ENCODE measurements at regions not wholly inside any gene's neighbourhood (a gene's known extent, or its start where the extent isn't known, plus 50 kb on each side); places are given as distances from the start of the nearest gene placed in this dataset.
"Not testable (repeated sequence)": the region's sequence is repeated elsewhere in the genome, so short reads cannot be mapped to it uniquely, and the experiment has no call there.

DNA sequence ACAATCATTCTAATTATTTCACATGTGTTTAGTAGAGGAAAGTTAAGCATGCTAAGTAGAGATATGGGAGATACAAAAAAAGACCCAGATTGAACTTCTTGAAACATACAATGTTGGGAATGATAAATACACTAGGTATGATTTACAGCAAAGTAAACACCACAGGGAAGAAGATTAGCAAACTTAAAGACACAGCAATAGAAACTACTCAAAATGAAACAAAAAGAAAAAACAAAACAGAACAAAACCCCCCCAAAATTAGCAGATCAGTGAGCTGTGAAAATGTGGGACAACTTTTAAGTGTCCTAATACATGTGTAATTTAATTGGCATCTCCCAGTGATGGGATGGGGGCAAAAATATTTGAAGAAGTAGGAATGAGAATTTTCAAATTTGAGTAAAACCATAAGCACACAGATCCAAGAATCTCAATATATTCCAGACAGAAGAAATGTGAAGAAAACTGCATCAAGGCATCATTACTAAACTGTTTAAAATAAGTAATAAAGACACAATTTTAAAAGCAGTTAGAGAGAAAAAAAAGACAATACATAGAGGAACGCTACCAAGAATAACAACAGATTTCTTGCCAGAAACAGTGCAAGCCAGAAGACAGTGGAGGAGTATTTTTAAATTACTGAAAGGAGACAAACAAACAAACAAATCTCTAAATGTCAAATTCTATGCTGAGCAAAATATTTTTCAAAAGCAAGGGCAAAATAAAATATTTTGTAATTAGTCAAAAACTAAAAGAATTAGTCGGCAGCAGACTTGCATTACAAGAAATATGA, 473.7 kb downstream of the QKI start:
- no peak for DNase-seq (ENCODE audit: extremely low read depth in 1 of 11, low read depth in 9 of 11, low spot score in 4 of 11)

DNA sequence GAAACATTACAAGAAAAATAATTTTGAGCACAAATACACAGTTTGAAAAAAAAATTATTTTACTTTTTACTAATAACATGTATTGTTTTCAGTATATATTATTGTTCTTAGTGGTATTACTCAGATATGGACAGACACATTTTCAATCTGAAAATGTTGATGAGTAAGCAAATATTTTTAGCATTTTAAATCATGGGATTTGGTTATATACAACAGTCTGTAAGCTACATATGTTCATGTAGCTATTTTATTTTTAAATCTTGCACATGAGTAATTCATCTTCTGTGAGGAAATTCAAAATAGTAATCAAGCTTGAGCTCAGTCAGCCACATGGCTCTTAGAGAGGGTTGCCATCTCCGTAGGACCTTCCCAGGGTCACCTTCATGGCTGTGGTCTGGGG, 471.9 kb downstream of the QKI start:
- DNase-seq (ENCODE audit: extremely low read depth in 1 of 11, low read depth in 9 of 11, low spot score in 4 of 11) = no peak

DNA sequence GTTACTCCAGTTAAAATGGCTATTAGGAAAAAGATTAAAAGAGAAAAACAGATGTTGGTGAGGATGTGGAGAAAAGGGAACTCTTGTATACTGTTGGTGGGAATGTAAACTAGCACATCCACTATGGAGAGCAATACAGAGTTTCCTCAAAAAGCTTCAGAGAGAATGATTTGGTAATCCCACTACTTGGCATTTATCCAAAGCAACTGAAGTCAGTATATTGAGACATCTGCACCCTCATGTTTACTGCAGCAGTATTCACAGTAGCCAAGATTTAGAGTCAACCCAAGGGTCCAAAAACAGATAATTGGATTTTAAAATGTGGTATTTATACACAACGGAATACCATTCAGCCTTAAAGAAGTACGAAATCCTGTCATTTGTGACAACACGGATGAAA, 469.5 kb downstream of the QKI start:
- DNase-seq (ENCODE audit: extremely low read depth in 1 of 11, low read depth in 9 of 11, low spot score in 4 of 11) = no peak

GRCh38 chr6:163878698-163879097, 464.2 kb downstream of the QKI start:
- DNase-seq (ENCODE audit: extremely low read depth in 1 of 11, low read depth in 9 of 11, low spot score in 4 of 11) = no peak

DNA sequence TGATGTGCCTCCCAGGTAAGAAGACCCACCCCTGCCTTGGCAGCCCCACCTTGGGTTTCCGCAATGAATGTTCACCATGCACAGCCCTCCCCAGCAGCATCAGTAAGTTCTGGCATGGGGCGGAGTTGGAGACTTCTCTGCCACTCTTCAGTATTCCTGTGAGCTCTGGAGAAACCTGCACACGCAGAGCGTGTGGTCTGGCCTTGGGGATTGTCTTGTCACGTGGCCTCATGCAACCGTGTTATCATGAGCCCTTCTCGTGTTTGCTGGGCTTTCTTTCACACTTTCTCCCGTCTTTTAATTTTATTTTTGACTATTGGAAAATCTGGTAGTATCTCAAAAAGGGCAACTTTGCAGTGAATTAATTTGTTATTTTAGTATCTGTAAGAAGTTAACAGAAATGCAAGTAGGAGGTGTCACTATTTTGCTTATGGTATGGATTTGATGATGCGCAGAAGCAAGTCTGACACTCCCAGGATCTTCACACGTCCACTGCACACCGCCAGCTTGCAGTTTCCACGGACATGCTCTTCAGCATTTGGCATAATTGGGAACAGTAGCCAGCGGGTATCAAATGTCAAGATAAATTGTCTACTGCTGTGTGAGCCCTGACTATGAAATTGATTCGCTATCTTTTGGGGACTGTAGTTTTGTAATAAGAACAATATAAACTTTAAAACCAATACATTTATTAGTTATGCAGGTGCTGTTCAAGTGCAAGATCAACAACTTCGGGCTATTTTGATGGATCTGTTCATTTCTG, 463.5 kb downstream of the QKI start:
- DNase-seq (ENCODE audit: extremely low read depth in 1 of 11, low read depth in 9 of 11, low spot score in 4 of 11) = no peak

DNA sequence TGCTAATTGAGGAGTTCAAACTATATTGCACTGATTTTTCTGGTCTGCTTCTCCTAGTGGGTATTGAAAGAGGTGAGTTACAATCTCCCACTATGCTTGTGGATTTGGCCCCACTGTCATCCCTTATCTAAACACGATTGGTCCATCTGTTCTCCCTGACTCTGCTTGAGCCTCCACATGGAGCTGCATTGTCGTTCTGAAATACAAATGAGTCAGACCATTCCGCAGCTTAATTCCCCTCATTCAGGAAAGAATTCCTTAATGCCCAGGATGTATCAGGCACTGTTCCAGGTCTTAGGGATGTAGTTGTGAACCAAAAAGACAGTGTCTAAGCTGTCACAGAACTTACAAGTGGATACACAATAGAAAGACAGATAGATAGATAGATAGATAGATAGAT, 461.9 kb downstream of the QKI start:
- DNase-seq (ENCODE audit: extremely low read depth in 1 of 11, low read depth in 9 of 11, low spot score in 4 of 11) = no peak

DNA sequence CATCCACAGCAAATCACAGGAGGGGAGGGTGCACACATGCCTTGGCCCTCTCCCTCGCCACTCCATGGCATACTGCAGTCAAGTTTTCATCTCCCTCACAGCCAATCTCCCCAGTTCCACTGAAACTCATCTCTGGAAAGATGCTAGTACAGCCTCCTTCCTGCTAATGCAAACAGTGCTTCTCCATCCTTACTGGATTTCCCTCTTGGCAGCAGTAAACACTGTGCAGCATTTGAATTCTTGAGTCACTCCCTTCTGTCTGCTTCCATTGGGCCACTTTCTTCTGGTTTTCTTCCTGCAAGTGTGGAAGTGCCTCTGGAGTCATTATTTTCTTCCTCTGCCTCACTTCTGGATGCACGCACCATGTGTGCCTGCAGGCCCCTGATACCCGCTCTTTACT, 460.3 kb downstream of the QKI start:
- no peak for DNase-seq (ENCODE audit: extremely low read depth in 1 of 11, low read depth in 9 of 11, low spot score in 4 of 11)

GRCh38 chr6:163872335-163872734, 457.8 kb downstream of the QKI start:
- no peak for DNase-seq (ENCODE audit: extremely low read depth in 1 of 11, low read depth in 9 of 11, low spot score in 4 of 11)

GRCh38 chr6:163871616-163872015, 457.1 kb downstream of the QKI start:
- DNase-seq (ENCODE audit: extremely low read depth in 1 of 11, low read depth in 9 of 11, low spot score in 4 of 11) = no peak

DNA sequence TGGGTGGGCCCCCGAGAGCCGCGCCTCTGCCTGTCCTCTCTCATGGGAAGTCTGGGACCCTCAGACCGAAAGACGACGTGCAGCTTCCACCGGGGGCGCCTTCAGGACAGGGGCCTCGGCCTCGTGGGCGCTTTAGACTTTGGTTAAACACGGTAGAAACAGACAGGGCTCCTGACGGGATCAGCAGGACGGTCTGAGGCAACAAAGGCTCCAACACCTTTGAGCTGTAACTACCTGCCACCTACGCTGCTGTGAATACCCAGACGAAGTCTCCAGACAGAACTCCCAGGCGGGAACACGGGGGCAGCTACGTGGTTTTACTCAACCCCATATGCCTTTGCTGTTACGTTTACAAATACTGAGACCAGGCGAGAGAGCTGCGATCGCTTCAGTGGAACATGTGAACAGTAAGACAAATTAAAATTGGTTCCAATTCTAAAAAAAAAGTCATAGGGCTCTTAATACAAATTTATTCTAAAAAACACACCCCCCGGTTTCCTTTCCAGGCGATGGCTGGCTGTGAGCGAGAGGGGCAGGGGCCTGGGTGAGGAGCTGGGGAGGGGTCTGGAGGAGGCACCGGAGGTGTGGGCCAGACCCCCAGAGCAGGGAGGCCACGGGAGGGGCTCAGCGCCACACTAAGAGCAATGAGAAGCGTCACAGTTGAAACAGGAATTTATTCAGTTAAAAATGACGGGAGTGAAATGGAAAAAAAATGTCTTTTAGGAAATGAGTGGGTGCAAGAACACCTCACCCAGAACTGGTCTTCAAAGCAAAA, 453.2 kb downstream of the QKI start:
- DNase-seq (ENCODE audit: extremely low read depth in 1 of 11, low read depth in 9 of 11, low spot score in 4 of 11) = no peak

GRCh38 chr6:163866192-163866591, 451.7 kb downstream of the QKI start:
- no peak for DNase-seq (ENCODE audit: extremely low read depth in 1 of 11, low read depth in 9 of 11, low spot score in 4 of 11)

GRCh38 chr6:163863565-163863964, 449.0 kb downstream of the QKI start:
- DNase-seq (ENCODE audit: extremely low read depth in 1 of 11, low read depth in 9 of 11, low spot score in 4 of 11) = no peak

DNA sequence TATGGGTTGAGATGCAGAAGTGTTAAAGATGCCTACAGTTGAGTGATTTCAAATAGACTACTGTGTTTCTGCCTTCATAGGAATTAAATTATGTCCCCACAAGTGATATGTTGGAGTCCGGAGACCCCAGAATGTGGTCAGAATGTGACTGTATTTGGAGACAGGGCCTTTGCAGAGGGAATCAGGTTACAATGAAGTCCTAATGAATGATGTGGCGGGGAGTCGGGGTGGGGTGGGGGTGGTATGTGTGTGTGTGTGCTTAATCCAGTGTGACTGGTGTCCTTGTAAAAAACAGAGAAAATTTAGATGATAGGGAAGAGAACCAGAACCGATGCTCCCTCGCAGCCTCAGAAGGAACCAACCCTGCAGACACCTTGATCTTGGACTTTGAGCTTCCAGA, 448.2 kb downstream of the QKI start:
- DNase-seq (ENCODE audit: extremely low read depth in 1 of 11, low read depth in 9 of 11, low spot score in 4 of 11) = no peak

DNA sequence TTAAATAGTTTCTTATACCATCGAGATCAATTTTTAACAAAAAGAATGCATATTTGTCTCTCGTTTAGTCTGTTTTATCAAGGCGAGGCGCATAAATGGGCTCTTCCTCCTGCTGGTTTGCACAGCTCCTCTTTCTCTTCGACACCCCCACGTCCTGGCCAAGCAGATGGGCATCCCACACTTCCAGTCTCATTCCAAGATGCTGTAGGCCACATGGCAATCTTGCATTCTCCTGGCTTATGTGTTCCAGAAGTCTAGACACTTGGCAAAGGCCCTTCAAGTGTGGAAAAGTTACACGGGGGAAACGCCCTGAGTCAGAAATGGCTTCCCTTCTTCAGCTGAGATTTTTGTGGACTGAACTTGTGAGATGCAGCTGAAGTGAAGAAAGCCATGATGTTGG, 447.1 kb downstream of the QKI start:
- DNase-seq (ENCODE audit: extremely low read depth in 1 of 11, low read depth in 9 of 11, low spot score in 4 of 11) = no peak

GRCh38 chr6:163860287-163861081, 446.0 kb downstream of the QKI start:
- no peak for DNase-seq (ENCODE audit: extremely low read depth in 1 of 11, low read depth in 9 of 11, low spot score in 4 of 11)

- not testable (repeated sequence) for DNase-seq (ENCODE audit: extremely low read depth in 1 of 11, low read depth in 9 of 11, low spot score in 4 of 11)
These were observed 444.4 kb downstream of the QKI start for GRCh38 chr6:163858870-163859269.

GRCh38 chr6:163857421-163857820, 442.9 kb downstream of the QKI start:
- no peak for DNase-seq (ENCODE audit: extremely low read depth in 1 of 11, low read depth in 9 of 11, low spot score in 4 of 11)

DNA sequence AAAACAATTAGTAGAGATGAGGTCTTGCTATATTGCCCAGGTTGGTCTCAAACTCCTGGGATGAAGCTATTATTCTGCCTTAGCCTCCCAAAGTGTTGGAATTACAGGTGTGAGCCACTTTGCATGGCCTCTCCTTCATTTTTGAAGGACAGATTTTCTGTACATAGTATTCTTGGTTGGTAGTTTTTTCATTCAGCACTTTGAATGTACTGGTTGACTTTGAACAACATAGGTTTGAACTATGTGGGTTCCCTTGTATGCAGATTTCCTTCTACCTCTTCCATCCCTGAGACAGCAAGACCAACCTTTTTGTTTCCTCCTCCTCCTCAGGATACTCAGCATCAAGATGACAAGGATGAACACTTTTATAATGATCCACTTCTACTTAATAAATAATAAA, 436.4 kb downstream of the QKI start:
- no peak for DNase-seq (ENCODE audit: extremely low read depth in 1 of 11, low read depth in 9 of 11, low spot score in 4 of 11)

- no peak for DNase-seq (ENCODE audit: extremely low read depth in 1 of 11, low read depth in 9 of 11, low spot score in 4 of 11)
These were observed 430.2 kb downstream of the QKI start for GRCh38 chr6:163844761-163845160.

Data from renal cortex interstitium (tissue), 11 donors.